ENCODE measurements at regions not wholly inside any gene's neighbourhood (a gene's known extent, or its start where the extent isn't known, plus 50 kb on each side); places are given as distances from the start of the nearest gene placed in this dataset.
A peak's percentile ranks its signal among the peaks of the same experiment; 100 is the strongest.

- no peaks in the 10 kb centered on the region for H3F3A ChIP-seq (ENCODE audit: low read depth)
- no peaks in the 10 kb centered on the region for H3K27me3 Mint-ChIP-seq (ENCODE audit: insufficient read depth, low read depth)
- no peaks in the 10 kb centered on the region for H3K79me2 ChIP-seq (ENCODE audit: low read depth)
- H4K20me1 ChIP-seq (ENCODE audit: low read depth) = no peaks in the 10 kb centered on the region
- H3K36me3 ChIP-seq = no peaks in the 10 kb centered on the region
- no peak overlapping the region for H3K4me2 ChIP-seq
- no peak for DNase-seq (ENCODE audit: low spot score)
- no peaks in the 10 kb centered on the region for H3K36me3 Mint-ChIP-seq
- no peak overlapping the region for H3K27ac ChIP-seq
- no peak overlapping the region for H3K27ac Mint-ChIP-seq
- H3K9me3 ChIP-seq (ENCODE audit: low read depth) = no peaks in the 10 kb centered on the region
- H2AFZ ChIP-seq (replicated peaks) = no peak overlapping the region
- H3K4me1 ChIP-seq = no peaks in the 10 kb centered on the region
- H3K4me1 Mint-ChIP-seq = peaks cover 2% of the 10 kb centered on the region
- no peaks in the 10 kb centered on the region for H3K27me3 ChIP-seq
- TF ChIP-seq EZH2 (IDR thresholded peaks at IDR 0.05) = no peak
- TF ChIP-seq EZH2phosphoT487 (IDR thresholded peaks at IDR 0.05) = no peak
- no peak for TF ChIP-seq CTCF (IDR thresholded peaks at IDR 0.05)
- no peak overlapping the region for H3K4me3 ChIP-seq
- H3K9me3 Mint-ChIP-seq = no peaks in the 10 kb centered on the region
- no peak overlapping the region for H3K9ac ChIP-seq
- H3K4me3 Mint-ChIP-seq = no peak overlapping the region
Observed at GRCh38 chr9:70465904-70466303, 51.4 kb upstream of the KLF9 start.

- Mint-ChIP-seq H3K4me1 (peaks cover under 1% of the 10 kb centered on the region), H3K4me3 (no peak overlapping the region), H3K27me3 (ENCODE audit: insufficient read depth, low read depth) (no peaks in the 10 kb centered on the region), H3K36me3 (no peaks in the 10 kb centered on the region), H3K9me3 (no peaks in the 10 kb centered on the region), H3K27ac (peak overlapping the region; percentile 12)
- Histone ChIP-seq H3K27me3 (no peaks in the 10 kb centered on the region), H2AFZ (replicated peaks) (no peak overlapping the region), H4K20me1 (ENCODE audit: low read depth) (no peaks in the 10 kb centered on the region), H3K9me3 (ENCODE audit: low read depth) (no peaks in the 10 kb centered on the region), H3K4me3 (no peak overlapping the region), H3K79me2 (ENCODE audit: low read depth) (no peaks in the 10 kb centered on the region), H3K27ac (no peak overlapping the region), H3F3A (ENCODE audit: low read depth) (no peaks in the 10 kb centered on the region), H3K9ac (no peak overlapping the region), H3K36me3 (no peaks in the 10 kb centered on the region), H3K4me2 (no peak overlapping the region), H3K4me1 (no peaks in the 10 kb centered on the region)
- DNase-seq (ENCODE audit: low spot score) = no peak
- TF ChIP-seq CTCF (IDR thresholded peaks at IDR 0.05) = no peak
- no peak for TF ChIP-seq EZH2 (IDR thresholded peaks at IDR 0.05)
- no peak for TF ChIP-seq EZH2phosphoT487 (IDR thresholded peaks at IDR 0.05)
Observed at GRCh38 chr9:70465398-70465797, 50.9 kb upstream of the KLF9 start.
